ENCODE measurements at regions not wholly inside any gene's neighbourhood (a gene's known extent, or its start where the extent isn't known, plus 50 kb on each side); places are given as distances from the start of the nearest gene placed in this dataset.

GRCh38 chr13:47299304-47299703, 402.5 kb upstream of the HTR2A start:
- TF ChIP-seq CTCF (IDR thresholded peaks at IDR 0.05) (no peak), POLR2A (IDR thresholded peaks at IDR 0.05) (no peak)

Data from heart left ventricle (tissue), 13 donors.